OCI-LY3 (cell line): ENCODE measurements at regions not wholly inside any gene's neighbourhood (a gene's known extent, or its start where the extent isn't known, plus 50 kb on each side); places are given as distances from the start of the nearest gene placed in this dataset.

ENCODE experiments used
- H2AFZ ChIP-seq: fragments of 200-600, 300-600 bp; shearing (Covaris generic); 2 replicates; pipeline ENCODE4 v1.6.0; 2014; ENCODE audit warnings: antibody characterized with exemption, low read depth, low read length
- H3K27ac ChIP-seq: fragments of 200-600, 300-600 bp; sonication (generic); 2 replicates; pipeline ENCODE4 v1.5.1; 2014; ENCODE audit warnings: mild to moderate bottlenecking, low read length, moderate library complexity, mixed read lengths
- H3K27me3 ChIP-seq: fragments of 200-600, 300-600 bp; sonication (generic); 2 replicates; pipeline ENCODE4 v1.6.1; 2014; ENCODE audit warnings: low read depth, low read length, mixed read lengths
- H3K36me3 ChIP-seq: fragments of 200-600, 300-600 bp; sonication (generic); replicated peaks from 2 replicates; pipeline ENCODE3; 2014; ENCODE audit warnings: low read depth, low read length, mixed read lengths
- H3K4me1 ChIP-seq: fragments of 300-600, 200-600 bp; sonication (generic); 2 replicates; pipeline ENCODE4 v1.6.1; 2014; ENCODE audit warnings: low read length, mixed read lengths
- H3K4me2 ChIP-seq: fragments of 200-600, 300-600 bp; sonication (generic); 2 replicates; pipeline ENCODE4 v1.6.1; 2014; ENCODE audit warnings: low read length, mixed read lengths
- H3K4me3 ChIP-seq: fragments of 300-600, 200-600 bp; sonication (generic); 2 replicates; pipeline ENCODE4 v1.5.1; 2014; ENCODE audit warnings: antibody characterized with exemption, mild to moderate bottlenecking, low read length, moderate library complexity
- H3K79me2 ChIP-seq: fragments of 300-600, 200-600 bp; shearing (Covaris generic); 2 replicates; pipeline ENCODE4 v1.6.1; 2014; ENCODE audit warnings: mild to moderate bottlenecking, low read length, mixed read lengths
- H3K9ac ChIP-seq: fragments of 300-600, 200-600 bp; shearing (Covaris generic); 2 replicates; pipeline ENCODE4 v1.6.0; 2014; ENCODE audit warnings: mild to moderate bottlenecking, low read length, moderate library complexity
- H3K9me3 ChIP-seq: fragments of 200-600, 300-600 bp; shearing (Covaris generic); 2 replicates; pipeline ENCODE4 v1.6.1; 2014; ENCODE audit warnings: low read length, mixed read lengths; ENCODE audit not compliant: insufficient read depth
- H4K20me1 ChIP-seq: fragments of 200-600, 300-600 bp; sonication (generic); 2 replicates; pipeline ENCODE4 v1.6.1; 2016; ENCODE audit warnings: low read length, mixed read lengths; ENCODE audit not compliant: insufficient read depth
- CTCF ChIP-seq: fragments of 200-600, 300-600 bp; sonication (generic); IDR thresholded peaks from 2 replicates; pipeline ENCODE4 v1.5.1; 2014; ENCODE audit warnings: antibody characterized with exemption, low read length, low read depth
- EZH2phosphoT487 ChIP-seq: fragments of 200-600 bp; shearing (Covaris generic); IDR thresholded peaks from 2 replicates; pipeline ENCODE4 v1.6.1; 2018; ENCODE audit warnings: antibody characterized with exemption, mixed run types, low read depth

GRCh38 chr4:114320126-114320525 lies 278.5 kb upstream of the UGT8 start:
- H2AFZ ChIP-seq, result no peak overlapping the region
- H3K9me3 ChIP-seq, result no peaks in the 10 kb centered on the region
- H3K36me3 ChIP-seq, result no peaks in the 10 kb centered on the region
- no peak overlapping the region for H3K9ac ChIP-seq
- no peaks in the 10 kb centered on the region for H3K27me3 ChIP-seq
- no peak overlapping the region for H3K27ac ChIP-seq
- no peak overlapping the region for H3K4me3 ChIP-seq
- no peak for TF ChIP-seq CTCF
- TF ChIP-seq EZH2phosphoT487, result no peak
- H3K4me1 ChIP-seq, result no peaks in the 10 kb centered on the region
- no peak overlapping the region for H3K4me2 ChIP-seq
- no peaks in the 10 kb centered on the region for H3K79me2 ChIP-seq
- no peaks in the 10 kb centered on the region for H4K20me1 ChIP-seq

DNA sequence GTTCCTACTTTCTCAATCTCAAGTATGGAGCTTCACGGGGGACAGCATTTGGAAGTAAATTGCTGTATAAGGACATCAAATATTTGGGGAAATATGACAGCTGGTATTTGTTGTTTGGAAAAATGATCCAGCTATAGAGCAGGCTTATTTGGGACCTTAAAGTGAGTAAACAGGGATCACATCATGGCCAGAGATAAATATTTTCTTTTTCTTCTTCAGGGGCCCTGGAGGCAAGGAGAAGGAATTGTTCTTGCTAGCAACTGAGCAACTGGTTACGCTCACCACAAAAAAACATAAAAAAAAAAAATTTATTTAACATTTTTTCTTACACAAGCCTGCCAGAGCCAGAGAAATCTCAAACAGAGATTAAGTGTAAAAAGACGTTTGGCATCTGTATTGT lies 277.2 kb upstream of the UGT8 start:
- Histone ChIP-seq H3K4me2 (no peak overlapping the region), H4K20me1 (no peaks in the 10 kb centered on the region), H3K4me1 (no peaks in the 10 kb centered on the region), H3K9me3 (no peaks in the 10 kb centered on the region), H3K27ac (no peak overlapping the region), H3K27me3 (no peaks in the 10 kb centered on the region), H2AFZ (no peak overlapping the region), H3K36me3 (no peaks in the 10 kb centered on the region), H3K9ac (no peak overlapping the region), H3K79me2 (no peaks in the 10 kb centered on the region), H3K4me3 (no peak overlapping the region)
- TF ChIP-seq EZH2phosphoT487 (no peak), CTCF (no peak)

GRCh38 chr4:114323841-114324240 lies 274.8 kb upstream of the UGT8 start:
- Histone ChIP-seq H2AFZ (no peak overlapping the region), H3K9me3 (no peaks in the 10 kb centered on the region), H3K9ac (no peak overlapping the region), H3K4me2 (no peak overlapping the region), H3K27me3 (no peaks in the 10 kb centered on the region), H3K4me3 (no peak overlapping the region), H3K36me3 (no peaks in the 10 kb centered on the region), H3K79me2 (no peaks in the 10 kb centered on the region), H3K4me1 (no peaks in the 10 kb centered on the region), H3K27ac (no peak overlapping the region), H4K20me1 (no peaks in the 10 kb centered on the region)
- TF ChIP-seq CTCF, result no peak
- no peak for TF ChIP-seq EZH2phosphoT487

GRCh38 chr4:114326358-114326757 lies 272.2 kb upstream of the UGT8 start:
- Histone ChIP-seq H2AFZ (no peak overlapping the region), H3K4me3 (no peak overlapping the region), H3K79me2 (no peaks in the 10 kb centered on the region), H3K4me1 (no peaks in the 10 kb centered on the region), H3K27me3 (no peaks in the 10 kb centered on the region), H4K20me1 (no peaks in the 10 kb centered on the region), H3K9ac (no peak overlapping the region), H3K4me2 (no peak overlapping the region), H3K36me3 (no peaks in the 10 kb centered on the region), H3K27ac (no peak overlapping the region), H3K9me3 (no peaks in the 10 kb centered on the region)
- TF ChIP-seq EZH2phosphoT487 (no peak), CTCF (no peak)
